Activated CD4-positive, alpha-beta T cell treated with anti-CD3 and anti-CD28 coated beads, Interleukin-2, amount 50 U/mL, for 24 hours (primary cell): ENCODE measurements at regions not wholly inside any gene's neighbourhood (a gene's known extent, or its start where the extent isn't known, plus 50 kb on each side); places are given as distances from the start of the nearest gene placed in this dataset.
"Not testable (repeated sequence)": the region's sequence is repeated elsewhere in the genome, so short reads cannot be mapped to it uniquely, and the experiment has no call there.

Experiments used
- DNase-seq, 2 donors: peaks; one replicate each; pipeline ENCODE4 v3.0.0-alpha.2; 2020; ENCODE audit warnings: low read depth in 1 of 2, low spot score in 1 of 2

GRCh38 chr18:52168131-52168530 lies 171.9 kb upstream of the DCC start:
- DNase-seq = not testable (repeated sequence)

- DNase-seq = no peak
These were observed 165.8 kb upstream of the DCC start for GRCh38 chr18:52174220-52174619.

- no peak for DNase-seq
These were observed 164.6 kb upstream of the DCC start for GRCh38 chr18:52175406-52175805.

GRCh38 chr18:52183107-52183506 lies 156.9 kb upstream of the DCC start:
- DNase-seq = no peak

GRCh38 chr18:52190195-52190594 lies 149.8 kb upstream of the DCC start:
- no peak for DNase-seq

- DNase-seq = no peak
These were observed 149.4 kb upstream of the DCC start for GRCh38 chr18:52190631-52191030.

- no peak for DNase-seq
These were observed 139.6 kb upstream of the DCC start for GRCh38 chr18:52200406-52200805.

- no peak for DNase-seq
These were observed 138.9 kb upstream of the DCC start for GRCh38 chr18:52200921-52201663.

GRCh38 chr18:52208646-52209045 lies 131.4 kb upstream of the DCC start:
- DNase-seq = no peak

- no peak for DNase-seq
These were observed 123.9 kb upstream of the DCC start for GRCh38 chr18:52216109-52216508.

GRCh38 chr18:52216666-52217065 lies 123.3 kb upstream of the DCC start:
- no peak for DNase-seq

GRCh38 chr18:52219102-52219501 lies 120.9 kb upstream of the DCC start:
- DNase-seq = no peak

GRCh38 chr18:52220062-52220591 lies 119.9 kb upstream of the DCC start:
- no peak for DNase-seq

- DNase-seq = no peak
These were observed 117.8 kb upstream of the DCC start for GRCh38 chr18:52222211-52222610.

GRCh38 chr18:52227536-52227935 lies 112.5 kb upstream of the DCC start:
- DNase-seq = no peak

GRCh38 chr18:52228166-52228565 lies 111.8 kb upstream of the DCC start:
- DNase-seq = no peak

- no peak for DNase-seq
These were observed 103.9 kb upstream of the DCC start for GRCh38 chr18:52236131-52236530.

- no peak for DNase-seq
These were observed 102.4 kb upstream of the DCC start for GRCh38 chr18:52237551-52237950.

- no peak for DNase-seq
These were observed 97.3 kb upstream of the DCC start for GRCh38 chr18:52242711-52243110.

- DNase-seq = no peak
These were observed 95.3 kb upstream of the DCC start for GRCh38 chr18:52244658-52245057.

GRCh38 chr18:52254367-52254766 lies 85.6 kb upstream of the DCC start:
- no peak for DNase-seq

GRCh38 chr18:52257417-52257816 lies 82.6 kb upstream of the DCC start:
- not testable (repeated sequence) for DNase-seq

GRCh38 chr18:52275817-52276216 lies 64.2 kb upstream of the DCC start:
- no peak for DNase-seq
